Renal cortical epithelial cell (primary cell): ENCODE measurements at regions not wholly inside any gene's neighbourhood (a gene's known extent, or its start where the extent isn't known, plus 50 kb on each side); places are given as distances from the start of the nearest gene placed in this dataset.

Source experiments
- DNase-seq: peaks from one replicate; pipeline ENCODE4 v3.0.0-alpha.2; 2011; ENCODE audit warnings: low read depth

DNA sequence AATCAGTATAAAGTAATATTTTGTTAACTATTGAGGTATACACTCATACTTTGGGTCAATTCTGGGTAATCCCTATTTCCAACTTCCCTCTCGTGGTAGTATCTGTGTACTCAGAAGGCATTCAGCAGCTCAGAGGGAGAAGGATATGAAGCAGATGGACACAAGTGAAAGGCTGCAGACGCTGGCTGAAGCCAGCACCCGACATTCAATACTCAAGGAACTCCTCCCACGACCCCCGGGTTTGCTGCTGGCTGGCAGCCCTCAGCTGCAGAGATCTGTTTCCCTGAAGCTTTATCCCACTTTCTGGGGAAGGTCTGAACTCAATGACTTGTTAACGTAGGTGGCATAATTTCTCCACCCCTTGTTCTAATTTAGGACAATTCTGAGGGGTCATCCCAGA lies 847.3 kb upstream of the SOX11 start:
- no peak for DNase-seq

- DNase-seq = no peak
Observed at GRCh38 chr2:4862031-4862430, 830.2 kb upstream of the SOX11 start.

DNA sequence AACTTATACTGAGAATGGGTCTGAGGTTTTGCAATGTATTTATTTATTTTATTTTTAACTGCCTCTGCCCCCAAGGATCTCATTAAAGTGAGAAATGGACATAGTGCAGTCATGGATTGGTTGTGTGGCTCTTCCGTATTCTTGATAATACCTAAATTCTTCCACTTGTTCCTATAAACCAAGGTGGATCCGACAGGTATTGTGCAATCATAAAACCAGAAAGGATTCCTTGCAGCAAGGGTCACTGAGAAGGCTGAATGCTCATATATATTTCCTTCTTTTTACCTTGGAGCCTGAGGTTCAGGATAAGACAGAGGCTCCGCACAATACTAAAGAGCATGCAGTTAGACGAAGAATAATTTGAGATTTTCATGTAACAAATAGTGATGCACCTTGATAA lies 826.0 kb upstream of the SOX11 start:
- DNase-seq = no peak

DNA sequence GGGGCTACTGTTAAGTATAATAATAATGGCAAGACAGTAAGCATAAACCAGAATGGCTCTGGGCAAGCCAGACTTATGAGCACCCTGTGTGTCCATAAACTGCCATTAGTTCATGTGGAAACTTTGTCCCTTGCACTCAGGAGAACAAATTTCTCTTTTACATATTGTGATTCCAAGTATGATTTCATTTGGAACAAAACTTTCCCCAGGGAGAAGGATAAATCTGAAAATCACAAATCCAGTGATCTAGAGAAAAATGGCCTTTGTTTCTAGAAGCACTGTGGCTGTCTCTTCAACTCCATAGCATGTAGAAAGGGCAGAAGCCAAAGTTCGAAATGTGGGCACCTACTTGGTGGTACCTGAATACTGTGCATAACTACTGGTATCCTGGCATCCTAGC lies 823.7 kb upstream of the SOX11 start:
- no peak for DNase-seq

DNA sequence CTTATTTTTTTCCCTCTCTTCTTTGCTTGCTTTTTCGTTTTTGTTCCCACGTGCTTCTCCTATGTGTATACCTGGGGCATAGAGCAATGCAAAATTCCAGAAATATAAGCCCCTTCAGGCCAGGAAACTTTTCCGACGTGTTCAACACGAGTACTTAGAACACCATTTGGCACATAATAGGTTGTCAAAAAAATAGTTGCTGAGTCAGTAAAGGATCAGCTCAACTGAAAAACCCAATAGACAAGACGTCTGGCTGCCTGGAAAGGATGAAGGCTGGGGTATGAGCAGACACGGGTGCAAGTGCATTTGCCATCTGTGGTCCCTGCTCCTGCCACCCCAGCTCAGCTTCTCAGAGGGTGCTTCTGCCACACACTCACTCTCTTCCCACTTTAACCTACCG lies 823.0 kb upstream of the SOX11 start:
- no peak for DNase-seq

DNA sequence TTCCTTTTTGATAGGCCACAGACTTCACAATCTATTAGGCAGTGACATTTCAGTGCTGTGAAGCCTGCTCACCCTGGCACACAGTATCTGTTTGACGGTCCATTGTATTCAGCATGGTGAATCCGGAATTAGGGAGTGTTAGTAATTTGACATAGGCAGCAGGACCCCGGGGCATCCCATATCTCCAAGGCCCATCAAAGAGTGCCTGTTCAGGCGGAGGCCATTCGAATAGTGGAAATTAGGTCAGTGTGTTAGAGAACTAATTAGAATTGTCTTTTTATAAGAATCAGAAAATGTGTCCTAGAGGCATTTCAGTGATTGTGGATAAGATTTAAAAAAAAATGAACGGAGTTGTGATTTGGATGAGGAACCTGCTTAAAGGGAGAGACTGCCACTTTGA lies 818.8 kb upstream of the SOX11 start:
- DNase-seq = no peak

DNA sequence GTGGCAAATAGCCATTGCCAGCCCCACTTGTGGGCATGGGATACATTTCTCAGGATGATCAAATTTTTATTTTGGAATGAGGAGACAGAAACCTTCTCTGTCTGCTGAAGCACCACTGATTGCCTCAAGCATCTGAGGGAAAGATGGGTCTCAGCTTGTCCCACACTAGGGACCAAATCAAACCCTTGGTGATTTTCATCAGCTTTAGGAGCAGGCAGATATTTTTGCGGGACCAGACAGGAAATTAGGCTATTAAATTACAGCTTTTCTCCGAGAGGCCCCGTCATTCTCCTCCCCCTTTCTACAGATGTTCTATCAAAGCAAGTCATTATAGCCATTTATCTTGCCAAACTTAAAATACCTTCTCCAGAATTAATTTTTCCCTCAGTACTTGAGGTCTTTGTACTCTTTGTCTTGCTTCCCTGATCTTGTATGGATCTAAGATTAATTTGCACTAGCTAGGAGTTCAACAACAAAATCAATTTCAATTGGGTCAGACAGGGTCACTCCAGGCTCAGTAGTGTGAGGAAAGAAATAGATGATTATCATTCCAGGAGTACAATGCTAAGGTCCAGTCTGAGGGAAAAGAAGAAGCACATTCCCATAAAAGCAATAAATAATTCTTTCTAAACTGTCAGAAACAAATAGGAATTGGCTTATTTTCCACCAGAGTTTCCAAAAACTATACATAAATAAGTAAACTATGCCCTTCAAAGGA lies 818.1 kb upstream of the SOX11 start:
- no peak for DNase-seq

DNA sequence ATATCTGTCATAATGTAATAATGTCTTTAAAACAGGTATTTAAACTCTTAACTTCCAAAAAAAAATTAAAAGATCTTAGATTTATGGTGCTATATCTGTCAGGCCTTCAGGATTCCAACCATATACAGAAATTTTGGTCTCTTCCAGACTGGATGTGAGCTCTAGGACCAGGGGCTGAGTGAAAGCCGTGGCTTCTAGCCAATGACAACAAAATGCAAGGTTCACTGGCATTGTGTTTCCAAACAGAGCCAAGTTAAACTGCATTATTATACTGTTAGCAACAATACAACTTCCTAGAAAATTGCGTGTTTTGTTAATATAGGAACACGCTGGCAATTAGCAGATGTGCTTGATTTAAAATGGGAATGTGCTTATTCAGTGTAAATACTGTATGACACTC lies 809.8 kb upstream of the SOX11 start:
- DNase-seq = no peak

- no peak for DNase-seq
Observed at GRCh38 chr2:4882941-4883340, 809.2 kb upstream of the SOX11 start.

- DNase-seq = no peak
Observed at GRCh38 chr2:4883375-4883774, 808.8 kb upstream of the SOX11 start.

- DNase-seq = no peak
Observed at GRCh38 chr2:4884117-4884571, 808.0 kb upstream of the SOX11 start.

GRCh38 chr2:4891394-4891793 lies 800.8 kb upstream of the SOX11 start:
- no peak for DNase-seq

DNA sequence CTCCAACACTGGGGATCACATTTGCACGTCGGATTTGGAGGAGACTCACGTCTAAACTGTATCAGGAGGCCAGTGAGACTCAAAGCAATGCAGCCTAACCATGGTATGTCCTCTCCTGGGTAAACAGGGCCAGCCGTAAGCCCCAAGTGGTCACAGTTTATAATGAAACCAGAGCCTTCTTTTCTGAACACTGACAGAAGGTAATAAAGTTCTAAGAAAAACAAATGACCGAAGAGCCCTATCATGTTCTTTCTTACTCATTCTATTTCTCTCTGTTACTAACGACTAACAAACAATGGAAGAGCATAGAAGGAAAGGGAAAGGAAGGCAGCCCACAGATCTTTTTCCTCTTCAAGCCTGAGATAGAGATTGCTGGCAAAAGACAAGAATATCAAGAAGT lies 796.8 kb upstream of the SOX11 start:
- no peak for DNase-seq

- peak; percentile 11 for DNase-seq
Observed at GRCh38 chr2:4898706-4899105, 793.5 kb upstream of the SOX11 start.

DNA sequence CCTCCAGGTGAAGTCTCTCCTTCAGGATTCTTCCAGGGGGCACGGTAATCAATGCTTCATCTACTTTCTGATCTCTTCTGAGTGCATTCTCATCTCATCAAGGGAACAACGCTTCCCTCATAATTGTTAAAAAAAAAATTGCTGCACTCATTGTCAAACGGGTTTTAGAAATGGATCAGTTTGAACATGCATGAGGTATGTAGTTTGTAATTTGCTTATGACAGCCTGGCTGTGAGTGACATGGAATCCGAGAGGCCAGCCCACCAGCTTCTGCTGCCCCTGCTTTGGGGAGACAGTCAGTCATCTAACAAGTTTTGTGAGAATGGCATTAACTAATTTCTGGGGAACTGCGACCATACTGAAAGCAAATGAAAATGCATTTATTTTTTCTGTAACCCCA lies 791.9 kb upstream of the SOX11 start:
- DNase-seq = no peak

- DNase-seq = no peak
Observed at GRCh38 chr2:4900861-4901770, 791.1 kb upstream of the SOX11 start.

DNA sequence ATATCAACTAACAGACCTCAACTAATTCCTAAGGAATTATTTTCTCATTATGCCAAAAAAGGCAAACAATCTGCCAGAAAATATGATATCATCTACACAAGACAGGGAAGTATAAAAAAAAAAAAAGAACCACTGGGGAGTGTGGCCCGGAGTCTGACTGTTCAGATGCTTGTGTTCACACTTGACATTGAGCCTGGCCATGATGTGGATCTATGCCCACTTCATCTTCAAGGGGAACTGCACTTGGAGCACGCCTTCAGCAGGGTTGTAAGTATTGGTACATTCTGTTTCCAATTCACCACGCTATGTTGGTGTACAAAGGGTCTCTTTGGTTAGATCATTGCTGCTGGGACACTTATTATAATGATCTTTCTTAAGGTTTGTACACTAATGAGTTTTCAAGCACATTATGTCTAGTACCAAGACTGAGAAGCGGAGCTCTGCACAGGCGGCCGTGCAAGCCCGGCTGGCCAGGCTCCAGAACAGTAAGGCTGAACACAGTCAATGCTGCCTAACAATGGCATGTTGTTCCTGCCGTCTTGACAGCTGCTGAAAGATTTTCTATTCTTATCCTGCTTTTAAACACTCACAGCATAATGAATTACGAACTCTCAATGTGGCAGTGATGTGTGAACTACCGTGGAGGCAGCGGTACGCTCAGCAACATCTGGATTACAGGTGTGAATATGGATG lies 788.4 kb upstream of the SOX11 start:
- no peak for DNase-seq

DNA sequence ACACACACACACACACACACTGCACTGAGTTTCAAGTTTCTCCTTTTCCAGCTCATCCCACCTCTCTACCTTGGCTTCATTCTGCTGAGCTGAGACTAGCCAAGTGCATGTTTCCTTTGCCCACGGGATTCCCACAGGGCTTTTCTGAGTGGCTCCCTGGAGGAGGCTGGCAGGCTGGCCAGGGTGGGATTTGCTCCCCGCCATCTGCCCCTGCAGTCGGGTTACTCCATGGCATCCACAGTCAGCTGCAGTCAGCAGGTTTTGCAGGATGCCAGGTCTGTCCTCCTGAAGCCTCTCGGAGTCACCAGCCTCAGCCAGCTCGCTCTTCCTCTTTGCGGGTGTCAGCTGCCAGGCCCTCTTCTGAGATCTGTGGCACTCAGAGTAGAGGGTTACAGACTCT lies 783.7 kb upstream of the SOX11 start:
- DNase-seq = no peak

DNA sequence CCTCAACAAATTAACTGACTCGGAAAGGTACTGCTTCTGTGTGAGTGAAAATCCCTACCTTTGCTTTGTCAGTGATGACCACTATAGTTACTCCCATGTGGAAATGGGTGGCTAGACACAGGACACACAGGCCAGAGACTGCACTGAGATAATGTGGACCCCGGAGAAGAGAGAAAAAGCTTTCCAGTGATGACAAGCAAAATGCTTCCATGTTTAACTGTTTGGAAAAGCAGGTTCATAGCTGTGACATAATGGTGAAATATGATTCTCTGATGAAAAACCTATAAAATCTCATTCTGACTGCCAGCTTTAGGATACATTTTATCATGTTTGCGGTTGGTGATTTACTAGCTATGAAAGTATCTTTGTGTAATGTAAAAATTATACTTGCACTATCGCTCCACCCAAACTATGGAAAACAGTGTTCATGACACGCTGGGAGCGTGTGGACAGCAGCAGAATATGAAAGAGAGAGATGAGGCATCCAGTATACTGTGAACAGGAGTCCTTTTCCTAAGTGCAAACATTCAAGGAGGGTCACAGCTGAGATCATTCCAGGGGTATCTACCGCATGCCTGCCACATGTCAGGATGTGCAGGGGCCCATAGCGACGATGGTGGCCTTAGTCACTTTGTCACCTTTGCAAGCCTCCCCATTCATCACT lies 782.7 kb upstream of the SOX11 start:
- no peak for DNase-seq

- no peak for DNase-seq
Observed at GRCh38 chr2:4914036-4914435, 778.1 kb upstream of the SOX11 start.

DNA sequence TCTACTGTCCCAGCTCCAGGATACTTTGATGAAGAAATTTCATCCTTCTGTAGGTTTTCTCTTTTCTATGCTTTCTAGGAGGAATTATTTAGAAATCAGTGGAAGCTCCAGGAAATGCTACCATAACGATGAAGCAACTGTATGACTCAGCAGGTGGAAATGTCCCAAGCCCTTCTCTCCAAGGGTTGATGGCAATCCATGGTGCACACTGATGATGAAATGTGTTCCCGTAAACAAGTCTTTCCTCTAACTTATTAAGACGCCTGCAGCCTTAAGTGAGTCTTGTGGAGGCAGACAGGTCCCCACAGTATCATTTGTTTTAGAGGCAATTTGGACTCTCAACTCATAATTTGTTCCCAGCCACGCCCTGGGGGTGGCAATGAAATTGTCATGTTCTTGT lies 777.6 kb upstream of the SOX11 start:
- DNase-seq = peak; percentile 6

GRCh38 chr2:4915357-4915756 lies 776.8 kb upstream of the SOX11 start:
- no peak for DNase-seq
